K562 (cell line): ENCODE measurements at regions not wholly inside any gene's neighbourhood (a gene's known extent, or its start where the extent isn't known, plus 50 kb on each side); places are given as distances from the start of the nearest gene placed in this dataset.

Experiments
- ATAC-seq: fragments of 200-7000 bp; cut with Tn5 transposase; 3 replicates; pipeline ENCODE4 v1.9.1; 2020; ENCODE audit warnings: moderate library complexity
- BruUV-seq: library from RNA; stranded (reverse); fragments of 400-500 nt; replicated peaks from 2 replicates; lab custom pipeline; 2021; lab: Mats Ljungman, UMichigan
- CTCF ChIA-PET: fragments of 300-600 bp; formaldehyde crosslinking; extraction: SDS; loops from one replicate; lab custom pipeline; 2021; ENCODE audit warnings: low intra/inter-chr PET ratio; lab: Yijun Ruan, JAX
- POLR2A ChIA-PET: fragments of 300-600, 350-650 bp; sonication (Branson Sonifier 250); formaldehyde crosslinking; extraction: SDS; loops from one replicate; lab custom pipeline; 2021; ENCODE audit warnings: antibody characterized with exemption, inconsistent platforms; lab: Yijun Ruan, JAX
- DNase-seq, 4 experiments: peaks; one replicate each; pipeline versions ENCODE4 v3.0.0 to v3.0.0-alpha.2; 2011 to 2018; ENCODE audit warnings: low spot score in 3 of 4, mixed read lengths in 3 of 4; ENCODE audit errors: extremely low read depth in 1 of 4
- FAIRE-seq: peaks from 2 replicates; lab custom pipeline; 2011; peaks lifted over from hg19 to GRCh38; lab: Jason Lieb, UNC
- H2AFZ ChIP-seq: 2 replicates; pipeline ENCODE4 v1.6.0; 2011; ENCODE audit warnings: low read depth, low read length, control low read depth, inconsistent platforms
- H3K27ac ChIP-seq: fragments of 200-600 bp; 3 replicates; pipeline ENCODE4 v1.8.0; 2011; ENCODE audit warnings: low read depth, mild to moderate bottlenecking, control low read depth, inconsistent platforms, low read length, moderate library complexity, mixed read lengths; ENCODE audit errors: extremely low read depth
- H3K27me3 ChIP-seq, 2 experiments: fragments of 300-600 bp in 1 of 2; 2 replicates in 1 of 2; 3 replicates in 1 of 2; pipeline versions ENCODE4 v1.6.0 to v1.8.0; 2011; ENCODE audit warnings: inconsistent platforms in 2 of 2, low read length in 2 of 2, mild to moderate bottlenecking in 1 of 2, mixed read lengths in 1 of 2, moderate library complexity in 1 of 2; ENCODE audit not compliant: control insufficient read depth in 2 of 2, insufficient read depth in 2 of 2
- H3K36me3 ChIP-seq: fragments of 300-600 bp; 3 replicates; pipeline ENCODE4 v1.8.0; 2011; ENCODE audit warnings: mild to moderate bottlenecking, low read length, inconsistent platforms; ENCODE audit not compliant: control insufficient read depth, insufficient read depth
- H3K4me1 ChIP-seq, 2 experiments: fragments of 200-600 bp in 1 of 2; replicated peaks in 1 of 2; 2 replicates in 1 of 2; 3 replicates in 1 of 2; pipeline versions ENCODE4 v1.5.1 to v1.8.0; 2011; ENCODE audit warnings: inconsistent platforms in 2 of 2, low read length in 2 of 2, mild to moderate bottlenecking in 1 of 2, mixed read lengths in 1 of 2, moderate library complexity in 1 of 2; ENCODE audit not compliant: control insufficient read depth in 2 of 2, insufficient read depth in 2 of 2
- H3K4me2 ChIP-seq: 2 replicates; pipeline ENCODE4 v1.6.1; 2011; ENCODE audit warnings: low read length, control low read depth, inconsistent platforms, mixed read lengths; ENCODE audit not compliant: insufficient read depth
- H3K4me3 ChIP-seq: fragments of 200-600 bp; sonication (generic), shearing (Covaris generic); 2 replicates; pipeline ENCODE4 v1.5.1; 2016; ENCODE audit warnings: control low read depth, inconsistent platforms
- H3K79me2 ChIP-seq: fragments of 200-600 bp; 3 replicates; pipeline ENCODE4 v1.8.0; 2011; ENCODE audit warnings: low read length, inconsistent platforms; ENCODE audit not compliant: control insufficient read depth, insufficient read depth
- H3K9ac ChIP-seq, 2 experiments: 2 replicates each; pipeline versions ENCODE4 v1.6.0 to v1.6.1; 2011; ENCODE audit warnings: low read depth in 2 of 2, low read length in 2 of 2, control low read depth in 1 of 2, inconsistent platforms in 1 of 2, mild to moderate bottlenecking in 1 of 2, mixed read lengths in 1 of 2; ENCODE audit not compliant: insufficient read depth in 1 of 2
- H3K9me1 ChIP-seq: one replicate; pipeline ENCODE4 v1.6.0; 2011; ENCODE audit warnings: inconsistent platforms, mild to moderate bottlenecking, low read length, moderate library complexity; ENCODE audit not compliant: control insufficient read depth, insufficient read depth
- H3K9me3 ChIP-seq: replicated peaks from 2 replicates; pipeline ENCODE4 v1.5.1; 2011; ENCODE audit warnings: low read depth, low read length, inconsistent platforms; ENCODE audit not compliant: control insufficient read depth, insufficient read depth
- H4K20me1 ChIP-seq: replicated peaks from 2 replicates; pipeline ENCODE4 v1.6.1; 2011; ENCODE audit warnings: low read length, inconsistent platforms, mixed read lengths; ENCODE audit not compliant: control insufficient read depth, insufficient read depth
- NCOA4 ChIP-seq: fragments of 450-650 bp; IDR thresholded peaks from 2 replicates; pipeline ENCODE4 v1.6.1; 2018; ENCODE audit warnings: mild to moderate bottlenecking; ENCODE audit not compliant: partially characterized antibody
- PHF8 ChIP-seq: fragments of 200-600 bp; sonication (generic); IDR thresholded peaks from 2 replicates; pipeline ENCODE4 v1.6.1; 2012; ENCODE audit warnings: mixed run types, mild to moderate bottlenecking, inconsistent platforms, low read length, moderate library complexity, borderline replicate concordance
- POLR2AphosphoS5 ChIP-seq: IDR thresholded peaks from 2 replicates; pipeline ENCODE4 v1.6.1; 2011; ENCODE audit warnings: mild to moderate bottlenecking, low read depth, low read length, moderate library complexity; ENCODE audit not compliant: control insufficient read depth, insufficient read depth
- RNF219 ChIP-seq: fragments of 250-450 bp; sonication (Bioruptor Pico); IDR thresholded peaks from 2 replicates; pipeline ENCODE4 v1.5.0; 2022; ENCODE audit warnings: mild to moderate bottlenecking
- SIRT6 ChIP-seq: IDR thresholded peaks from one replicate; pipeline ENCODE4 v1.6.1; 2012; ENCODE audit warnings: low read depth, mild to moderate bottlenecking, control low read depth, inconsistent platforms, low read length, moderate library complexity
- USF2 ChIP-seq: sonication (generic); formaldehyde crosslinking; IDR thresholded peaks from 2 replicates; pipeline ENCODE4 v1.5.0; 2020; ENCODE audit warnings: missing genetic modification reagents
- ZFP91 ChIP-seq: sonication (generic); formaldehyde crosslinking; IDR thresholded peaks from 2 replicates; pipeline ENCODE4 v1.8.0; 2022; ENCODE audit warnings: mild to moderate bottlenecking, missing genetic modification reagents
- ZFPM2 ChIP-seq: fragments of 250-450 bp; sonication (Bioruptor Pico); IDR thresholded peaks from 2 replicates; pipeline ENCODE4 v1.5.1; 2022; ENCODE audit warnings: mild to moderate bottlenecking
- ZNF551 ChIP-seq: fragments of 250-450 bp; sonication (Bioruptor Pico); IDR thresholded peaks from 2 replicates; pipeline ENCODE4 v1.5.0; 2021; ENCODE audit warnings: mild to moderate bottlenecking, moderate library complexity
- ZNF740 ChIP-seq, 3 experiments: fragments of 200-800 bp in 1 of 3; sonication (Bioruptor generic) in 1 of 3; sonication (generic) in 1 of 3; formaldehyde crosslinking in 1 of 3; IDR thresholded peaks; 2 replicates each; pipeline versions ENCODE4 v1.6.1 to v1.8.0; 2016 to 2022; ENCODE audit warnings: mild to moderate bottlenecking in 2 of 3, missing compliant biosample characterization in 2 of 3, missing genetic modification characterization in 2 of 3, missing genetic modification reagents in 1 of 3
- WGBS: fragments of 100-300 bp; shearing (Covaris generic); methylation state at CpG from one replicate; pipeline ENCODE4 v1.1.6; 2016; ENCODE audit warnings: low coverage, mixed read lengths; ENCODE audit not compliant: insufficient coverage; ENCODE audit errors: missing lambda C conversion rate; 5-methylcytosine and 5-hydroxymethylcytosine counted together
- in situ Hi-C: fragments of 300-500 bp; cut with MboI; formaldehyde crosslinking; loops from 4 replicates; pipeline ENCODE4 v1.15.0; 2018; ENCODE audit warnings: inconsistent platforms, mixed read lengths
- intact Hi-C: fragments of 100-400 bp; cut with micrococcal nuclease; formaldehyde crosslinking; loops from 2 replicates; pipeline ENCODE4 v1.14.2; 2022

GRCh38 chr16:48478393-48478792 is 93.2 kb upstream of the SIAH1 start:
- H3K4me2 ChIP-seq: no peak overlapping the region
- no peaks in the 10 kb centered on the region for H4K20me1 ChIP-seq
- no TSS peak for BruUV-seq
- H3K36me3 ChIP-seq: no peaks in the 10 kb centered on the region
- CTCF ChIA-PET: no interaction called here
- ATAC-seq: no peak
- H2AFZ ChIP-seq: no peak overlapping the region
- no peaks in the 10 kb centered on the region for H3K79me2 ChIP-seq
- POLR2A ChIA-PET: no interaction called here
- no peaks in the 10 kb centered on the region for H3K9me3 ChIP-seq
- in situ Hi-C loops (no loop called here), intact Hi-C loops (no loop called here)
- H3K9ac ChIP-seq: no peak overlapping the region
- FAIRE-seq: no peak
- DNase-seq: no peak
- no peaks in the 10 kb centered on the region for H3K27me3 ChIP-seq
- H3K4me3 ChIP-seq: no peak overlapping the region
- no peak overlapping the region for H3K27ac ChIP-seq
- H3K4me1 ChIP-seq: no peaks in the 10 kb centered on the region
- TF ChIP-seq NCOA4: no peak
- no peak for TF ChIP-seq PHF8
- TF ChIP-seq SIRT6: no peak
- no peak for TF ChIP-seq RNF219 (CRISPR knock-in tag)
- TF ChIP-seq ZFPM2 (CRISPR knock-in tag): no peak
- TF ChIP-seq POLR2AphosphoS5: no peak
- TF ChIP-seq USF2 (CRISPR knock-in tag): no peak
- no peak for TF ChIP-seq ZFP91 (CRISPR knock-in tag)
- no peak for TF ChIP-seq ZNF551 (CRISPR knock-in tag)
- TF ChIP-seq ZNF740 (CRISPR knock-in tag; IDR thresholded peaks at IDR 0.05): no peak
- no peak for TF ChIP-seq ZNF740 (tag; IDR thresholded peaks at IDR 0.05)
- H3K9me1 ChIP-seq: no peaks in the 10 kb centered on the region
- WGBS: 0% methylated on average over 5 of the region's 5 CpGs
